ENCODE measurements at regions not wholly inside any gene's neighbourhood (a gene's known extent, or its start where the extent isn't known, plus 50 kb on each side); places are given as distances from the start of the nearest gene placed in this dataset.

- ATAC-seq (no peak), DNase-seq (no peak)
- H3K27me3 Mint-ChIP-seq (ENCODE audit: low read depth) = peaks cover 3% of the 10 kb centered on the region
- H3K4me3 Mint-ChIP-seq = no peak overlapping the region
- no peaks in the 10 kb centered on the region for H3K36me3 Mint-ChIP-seq (ENCODE audit: insufficient read depth)
- H3K9me3 Mint-ChIP-seq = no peaks in the 10 kb centered on the region
- no peaks in the 10 kb centered on the region for H3K4me1 Mint-ChIP-seq (ENCODE audit: low read depth)
Measured at GRCh38 chr2:217107480-217107879, 247.6 kb upstream of the TNP1 start.

- DNase-seq (no peak), ATAC-seq (no peak)
- Mint-ChIP-seq H3K36me3 (ENCODE audit: insufficient read depth) (no peaks in the 10 kb centered on the region), H3K27me3 (ENCODE audit: low read depth) (peaks cover 3% of the 10 kb centered on the region), H3K4me1 (ENCODE audit: low read depth) (no peaks in the 10 kb centered on the region), H3K9me3 (no peaks in the 10 kb centered on the region), H3K4me3 (no peak overlapping the region)
Measured at GRCh38 chr2:217106650-217107014, 246.8 kb upstream of the TNP1 start.

GRCh38 chr2:217105733-217106649 lies 246.1 kb upstream of the TNP1 start:
- Mint-ChIP-seq H3K9me3 (no peaks in the 10 kb centered on the region), H3K4me3 (no peak overlapping the region), H3K27me3 (ENCODE audit: low read depth) (peaks cover 4% of the 10 kb centered on the region), H3K36me3 (ENCODE audit: insufficient read depth) (no peaks in the 10 kb centered on the region), H3K4me1 (ENCODE audit: low read depth) (no peaks in the 10 kb centered on the region)
- ATAC-seq = no peak
- DNase-seq = no peak

GRCh38 chr2:217103752-217104545 lies 244.1 kb upstream of the TNP1 start:
- H3K9me3 Mint-ChIP-seq = no peaks in the 10 kb centered on the region
- H3K36me3 Mint-ChIP-seq (ENCODE audit: insufficient read depth) = no peaks in the 10 kb centered on the region
- H3K4me1 Mint-ChIP-seq (ENCODE audit: low read depth) = no peaks in the 10 kb centered on the region
- no peak overlapping the region for H3K4me3 Mint-ChIP-seq
- peaks cover 2% of the 10 kb centered on the region for H3K27me3 Mint-ChIP-seq (ENCODE audit: low read depth)
- ATAC-seq (no peak), DNase-seq (no peak)

- no peak for DNase-seq
- Mint-ChIP-seq H3K36me3 (ENCODE audit: insufficient read depth) (no peaks in the 10 kb centered on the region), H3K4me1 (ENCODE audit: low read depth) (no peaks in the 10 kb centered on the region), H3K9me3 (no peaks in the 10 kb centered on the region), H3K27me3 (ENCODE audit: low read depth) (peaks cover 2% of the 10 kb centered on the region), H3K4me3 (no peak overlapping the region)
- no peak for ATAC-seq
Measured at GRCh38 chr2:217102956-217103355, 243.1 kb upstream of the TNP1 start.

GRCh38 chr2:217101972-217102371 lies 242.1 kb upstream of the TNP1 start:
- no peak overlapping the region for H3K4me3 Mint-ChIP-seq
- H3K4me1 Mint-ChIP-seq (ENCODE audit: low read depth) = no peaks in the 10 kb centered on the region
- H3K36me3 Mint-ChIP-seq (ENCODE audit: insufficient read depth) = no peaks in the 10 kb centered on the region
- H3K27me3 Mint-ChIP-seq (ENCODE audit: low read depth) = peaks cover 2% of the 10 kb centered on the region
- no peak for ATAC-seq
- DNase-seq = no peak
- H3K9me3 Mint-ChIP-seq = no peaks in the 10 kb centered on the region

- Mint-ChIP-seq H3K27me3 (ENCODE audit: low read depth) (peaks cover 2% of the 10 kb centered on the region), H3K4me3 (no peak overlapping the region), H3K4me1 (ENCODE audit: low read depth) (no peaks in the 10 kb centered on the region), H3K36me3 (ENCODE audit: insufficient read depth) (no peaks in the 10 kb centered on the region), H3K9me3 (no peaks in the 10 kb centered on the region)
- DNase-seq (no peak), ATAC-seq (no peak)
Measured at GRCh38 chr2:217099561-217099960, 239.7 kb upstream of the TNP1 start.

GRCh38 chr2:217098435-217098834 lies 238.6 kb upstream of the TNP1 start:
- Mint-ChIP-seq H3K27me3 (ENCODE audit: low read depth) (peaks cover 2% of the 10 kb centered on the region), H3K9me3 (no peaks in the 10 kb centered on the region), H3K4me3 (no peak overlapping the region), H3K36me3 (ENCODE audit: insufficient read depth) (no peaks in the 10 kb centered on the region), H3K4me1 (ENCODE audit: low read depth) (no peaks in the 10 kb centered on the region)
- ATAC-seq (no peak), DNase-seq (no peak)

GRCh38 chr2:217097346-217097745 lies 237.5 kb upstream of the TNP1 start:
- Mint-ChIP-seq H3K36me3 (ENCODE audit: insufficient read depth) (no peaks in the 10 kb centered on the region), H3K4me3 (no peak overlapping the region), H3K4me1 (ENCODE audit: low read depth) (no peaks in the 10 kb centered on the region), H3K9me3 (no peaks in the 10 kb centered on the region), H3K27me3 (ENCODE audit: low read depth) (peaks cover 2% of the 10 kb centered on the region)
- DNase-seq (no peak), ATAC-seq (no peak)

- Mint-ChIP-seq H3K36me3 (ENCODE audit: insufficient read depth) (no peaks in the 10 kb centered on the region), H3K4me1 (ENCODE audit: low read depth) (no peaks in the 10 kb centered on the region), H3K27me3 (ENCODE audit: low read depth) (peaks cover 2% of the 10 kb centered on the region), H3K4me3 (no peak overlapping the region), H3K9me3 (no peaks in the 10 kb centered on the region)
- ATAC-seq = no peak
- DNase-seq = no peak
Measured at GRCh38 chr2:217096474-217097225, 236.8 kb upstream of the TNP1 start.

GRCh38 chr2:217095511-217096205 lies 235.8 kb upstream of the TNP1 start:
- H3K27me3 Mint-ChIP-seq (ENCODE audit: low read depth) = no peaks in the 10 kb centered on the region
- peaks cover 2% of the 10 kb centered on the region for H3K4me1 Mint-ChIP-seq (ENCODE audit: low read depth)
- H3K9me3 Mint-ChIP-seq = no peaks in the 10 kb centered on the region
- DNase-seq (no peak), ATAC-seq (peak; percentile 51 to 52)
- no peak overlapping the region for H3K4me3 Mint-ChIP-seq
- no peaks in the 10 kb centered on the region for H3K36me3 Mint-ChIP-seq (ENCODE audit: insufficient read depth)

GRCh38 chr2:217092710-217093379 lies 233.0 kb upstream of the TNP1 start:
- H3K4me1 Mint-ChIP-seq (ENCODE audit: low read depth) = peaks cover 10% of the 10 kb centered on the region

GRCh38 chr2:217091531-217091930 lies 231.7 kb upstream of the TNP1 start:
- ATAC-seq (no peak), DNase-seq (no peak)
- Mint-ChIP-seq H3K9me3 (no peaks in the 10 kb centered on the region), H3K36me3 (ENCODE audit: insufficient read depth) (no peaks in the 10 kb centered on the region), H3K4me3 (no peak overlapping the region), H3K27me3 (ENCODE audit: low read depth) (no peaks in the 10 kb centered on the region), H3K4me1 (ENCODE audit: low read depth) (peaks cover 14% of the 10 kb centered on the region)

More at GRCh38 chr2:217092710-217093379, 233.0 kb upstream of the TNP1 start:
- ATAC-seq (no peak), DNase-seq (no peak)
- Mint-ChIP-seq H3K36me3 (ENCODE audit: insufficient read depth) (no peaks in the 10 kb centered on the region), H3K9me3 (no peaks in the 10 kb centered on the region), H3K27me3 (ENCODE audit: low read depth) (no peaks in the 10 kb centered on the region), H3K4me3 (no peak overlapping the region)

Measured in activated T-cell treated with anti-CD3 and anti-CD28 coated beads, Interleukin-2, amount 50 U/mL, for 4 hours (primary cell).